ENCODE measurements at regions not wholly inside any gene's neighbourhood (a gene's known extent, or its start where the extent isn't known, plus 50 kb on each side); places are given as distances from the start of the nearest gene placed in this dataset.

DNA sequence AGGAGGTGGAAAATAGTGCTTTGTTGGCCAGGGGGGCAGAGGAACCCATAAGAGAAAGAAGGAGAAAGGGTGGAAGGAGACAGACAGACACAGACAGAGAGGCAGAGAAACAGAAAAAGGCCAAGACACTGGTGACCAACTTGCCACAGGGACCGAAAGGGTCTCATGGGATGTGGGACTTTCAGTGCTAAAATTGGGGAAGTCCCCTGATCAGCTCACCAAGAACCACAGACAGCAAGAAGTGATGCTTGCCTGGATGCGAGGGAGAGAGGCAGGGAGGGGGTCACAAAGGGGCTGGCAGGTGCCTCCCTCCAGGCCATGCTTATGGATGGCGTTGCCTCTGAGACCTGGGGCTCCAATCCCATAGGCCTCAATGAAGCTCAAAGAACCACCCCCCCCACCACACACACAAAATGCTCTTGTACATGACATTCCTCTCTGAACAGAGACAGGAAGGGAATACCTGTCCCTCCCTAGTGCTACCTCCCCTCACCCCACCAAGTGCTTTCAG, 413.4 kb downstream of the MN1 start:
- H3K14ac ChIP-seq (ENCODE audit: insufficient read depth, low read length) = no peak overlapping the region
- no peak overlapping the region for H3K9ac ChIP-seq (ENCODE audit: extremely low read depth, insufficient read length, low read length)
- no peaks in the 10 kb centered on the region for H3K79me1 ChIP-seq (ENCODE audit: insufficient read depth, low read depth, low read length, poor library complexity, severe bottlenecking)
- no peak overlapping the region for H2BK5ac ChIP-seq (ENCODE audit: insufficient read length, low read length)
- H3K23ac ChIP-seq (ENCODE audit: insufficient read length, low read depth, low read length) = no peak overlapping the region
- H3K4ac ChIP-seq (ENCODE audit: low read depth, low read length) = no peak overlapping the region
- no peak overlapping the region for H3K27ac ChIP-seq (ENCODE audit: insufficient read length, low read depth, low read length)
- peaks cover 2% of the 10 kb centered on the region for H3K23me2 ChIP-seq (ENCODE audit: insufficient read length, low read depth, low read length, poor library complexity, severe bottlenecking)
- H3K4me2 ChIP-seq (ENCODE audit: insufficient read depth, insufficient read length, low read length) = no peak overlapping the region
- H2BK20ac ChIP-seq (ENCODE audit: low read depth, low read length, poor library complexity, severe bottlenecking) = no peak overlapping the region
- H2BK120ac ChIP-seq (ENCODE audit: low read depth, low read length, poor library complexity, severe bottlenecking) = no peak overlapping the region
- Mint-ChIP-seq H3K9me3 (no peaks in the 10 kb centered on the region), H3K27me3 (ENCODE audit: low read depth) (peaks cover 14% of the 10 kb centered on the region; the same call in 1 of the 2 replicates), H3K4me3 (peak overlapping the region in 1 of 2 experiments; percentile 47; a peak in 1 of 5 replicates), H3K36me3 (ENCODE audit: insufficient read depth in 1 of 3, low read depth in 3 of 3) (no peaks in the 10 kb centered on the region), H3K4me1 (peaks cover 6 to 20% of the 10 kb centered on the region in 2 experiments; a peak in 3 of 4 replicates), H3K27ac (peak overlapping the region in 1 of 3 experiments; percentile 38; a peak in 1 of 7 replicates)
- no CpG with 5 or more reads among the region's 3 CpGs for WGBS (ENCODE audit: extremely low coverage, insufficient read length, low lambda C conversion rate)
- no peak for DNase-seq
- H2AFZ ChIP-seq (ENCODE audit: low read length) = no peak overlapping the region
- no peak overlapping the region for H3K18ac ChIP-seq (ENCODE audit: insufficient read length, low read depth, low read length)
- H3K9me3 ChIP-seq (ENCODE audit: control insufficient read depth, low read depth, low read length) = no peaks in the 10 kb centered on the region
- H3K27me3 ChIP-seq (ENCODE audit: insufficient read depth, low read length) = no peaks in the 10 kb centered on the region
- H4K91ac ChIP-seq (ENCODE audit: insufficient read length, low read depth, low read length) = no peak overlapping the region
- no peaks in the 10 kb centered on the region for H3K4me1 ChIP-seq (ENCODE audit: insufficient read depth, low read length)
- TF ChIP-seq, protein P1, sequence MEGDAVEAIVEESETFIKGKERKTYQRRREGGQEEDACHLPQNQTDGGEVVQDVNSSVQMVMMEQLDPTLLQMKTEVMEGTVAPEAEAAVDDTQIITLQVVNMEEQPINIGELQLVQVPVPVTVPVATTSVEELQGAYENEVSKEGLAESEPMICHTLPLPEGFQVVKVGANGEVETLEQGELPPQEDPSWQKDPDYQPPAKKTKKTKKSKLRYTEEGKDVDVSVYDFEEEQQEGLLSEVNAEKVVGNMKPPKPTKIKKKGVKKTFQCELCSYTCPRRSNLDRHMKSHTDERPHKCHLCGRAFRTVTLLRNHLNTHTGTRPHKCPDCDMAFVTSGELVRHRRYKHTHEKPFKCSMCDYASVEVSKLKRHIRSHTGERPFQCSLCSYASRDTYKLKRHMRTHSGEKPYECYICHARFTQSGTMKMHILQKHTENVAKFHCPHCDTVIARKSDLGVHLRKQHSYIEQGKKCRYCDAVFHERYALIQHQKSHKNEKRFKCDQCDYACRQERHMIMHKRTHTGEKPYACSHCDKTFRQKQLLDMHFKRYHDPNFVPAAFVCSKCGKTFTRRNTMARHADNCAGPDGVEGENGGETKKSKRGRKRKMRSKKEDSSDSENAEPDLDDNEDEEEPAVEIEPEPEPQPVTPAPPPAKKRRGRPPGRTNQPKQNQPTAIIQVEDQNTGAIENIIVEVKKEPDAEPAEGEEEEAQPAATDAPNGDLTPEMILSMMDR (conservative IDR thresholded peaks at IDR 0.05) = no peak
- H3K79me2 ChIP-seq (ENCODE audit: insufficient read depth, low read length) = no peaks in the 10 kb centered on the region
- H4K5ac ChIP-seq (ENCODE audit: insufficient read length, low read depth, low read length) = no peak overlapping the region
- no peaks in the 10 kb centered on the region for H4K20me1 ChIP-seq (ENCODE audit: control insufficient read depth, insufficient read depth, insufficient read length)
- H3K56ac ChIP-seq (ENCODE audit: insufficient read length, low read depth, low read length) = no peak overlapping the region
- no peak overlapping the region for H4K8ac ChIP-seq (replicated peaks; ENCODE audit: insufficient read length, low read depth, low read length)
- no peak overlapping the region for H2AK5ac ChIP-seq (ENCODE audit: insufficient read length, low read length)
- no peak overlapping the region for H2BK12ac ChIP-seq (ENCODE audit: insufficient read length, low read depth, low read length)
- H3T11ph ChIP-seq (ENCODE audit: low read length) = no peak overlapping the region
- no peak overlapping the region for H2BK15ac ChIP-seq (ENCODE audit: low read depth, low read length)
